ENCODE measurements at regions not wholly inside any gene's neighbourhood (a gene's known extent, or its start where the extent isn't known, plus 50 kb on each side); places are given as distances from the start of the nearest gene placed in this dataset.

DNA sequence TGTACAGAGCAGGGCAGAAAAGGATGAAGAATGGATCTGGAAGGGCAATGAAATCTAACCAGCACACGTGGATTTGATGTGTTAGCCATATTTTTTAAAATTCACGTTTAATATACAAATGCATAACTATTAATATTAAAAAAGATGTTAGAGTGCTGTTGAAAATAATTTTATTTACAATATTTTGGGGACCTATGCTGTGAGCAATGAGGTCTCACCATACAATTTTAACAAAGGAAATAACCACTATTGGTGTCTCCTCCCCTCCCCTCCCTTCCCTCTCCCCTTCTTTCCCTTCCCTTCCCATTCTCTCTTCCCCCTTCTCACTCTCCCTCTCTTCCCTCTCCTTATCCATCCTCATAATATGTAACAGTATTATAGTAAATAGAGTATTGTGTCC, 64.2 kb upstream of the GPR139 start:
- TF ChIP-seq, protein P1, sequence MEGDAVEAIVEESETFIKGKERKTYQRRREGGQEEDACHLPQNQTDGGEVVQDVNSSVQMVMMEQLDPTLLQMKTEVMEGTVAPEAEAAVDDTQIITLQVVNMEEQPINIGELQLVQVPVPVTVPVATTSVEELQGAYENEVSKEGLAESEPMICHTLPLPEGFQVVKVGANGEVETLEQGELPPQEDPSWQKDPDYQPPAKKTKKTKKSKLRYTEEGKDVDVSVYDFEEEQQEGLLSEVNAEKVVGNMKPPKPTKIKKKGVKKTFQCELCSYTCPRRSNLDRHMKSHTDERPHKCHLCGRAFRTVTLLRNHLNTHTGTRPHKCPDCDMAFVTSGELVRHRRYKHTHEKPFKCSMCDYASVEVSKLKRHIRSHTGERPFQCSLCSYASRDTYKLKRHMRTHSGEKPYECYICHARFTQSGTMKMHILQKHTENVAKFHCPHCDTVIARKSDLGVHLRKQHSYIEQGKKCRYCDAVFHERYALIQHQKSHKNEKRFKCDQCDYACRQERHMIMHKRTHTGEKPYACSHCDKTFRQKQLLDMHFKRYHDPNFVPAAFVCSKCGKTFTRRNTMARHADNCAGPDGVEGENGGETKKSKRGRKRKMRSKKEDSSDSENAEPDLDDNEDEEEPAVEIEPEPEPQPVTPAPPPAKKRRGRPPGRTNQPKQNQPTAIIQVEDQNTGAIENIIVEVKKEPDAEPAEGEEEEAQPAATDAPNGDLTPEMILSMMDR (IDR thresholded peaks at IDR 0.05; ENCODE audit: extremely low read depth, missing control alignments): no peak
- no peak for DNase-seq (ENCODE audit: low spot score)

DNA sequence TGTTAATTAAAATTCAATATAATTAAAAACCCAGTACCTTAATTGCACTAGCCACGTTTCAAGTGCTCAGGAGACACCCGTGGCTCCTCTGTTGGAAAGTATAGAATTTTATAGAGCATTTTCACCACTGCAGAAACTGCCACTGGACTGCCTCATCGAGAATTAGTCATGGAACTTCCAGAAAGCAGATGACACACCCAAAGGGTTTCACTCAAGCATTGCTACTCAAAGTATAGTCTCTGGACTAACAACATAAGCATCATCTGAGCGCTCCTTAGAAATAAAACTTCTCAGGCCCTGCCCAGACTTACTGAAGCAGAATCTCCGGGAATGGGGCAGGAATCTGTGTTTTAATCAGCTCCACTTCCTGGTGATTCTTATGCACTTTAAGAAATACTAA, 63.5 kb upstream of the GPR139 start:
- TF ChIP-seq, protein P1 (IDR thresholded peaks at IDR 0.05; ENCODE audit: extremely low read depth, missing control alignments): no peak

DNA sequence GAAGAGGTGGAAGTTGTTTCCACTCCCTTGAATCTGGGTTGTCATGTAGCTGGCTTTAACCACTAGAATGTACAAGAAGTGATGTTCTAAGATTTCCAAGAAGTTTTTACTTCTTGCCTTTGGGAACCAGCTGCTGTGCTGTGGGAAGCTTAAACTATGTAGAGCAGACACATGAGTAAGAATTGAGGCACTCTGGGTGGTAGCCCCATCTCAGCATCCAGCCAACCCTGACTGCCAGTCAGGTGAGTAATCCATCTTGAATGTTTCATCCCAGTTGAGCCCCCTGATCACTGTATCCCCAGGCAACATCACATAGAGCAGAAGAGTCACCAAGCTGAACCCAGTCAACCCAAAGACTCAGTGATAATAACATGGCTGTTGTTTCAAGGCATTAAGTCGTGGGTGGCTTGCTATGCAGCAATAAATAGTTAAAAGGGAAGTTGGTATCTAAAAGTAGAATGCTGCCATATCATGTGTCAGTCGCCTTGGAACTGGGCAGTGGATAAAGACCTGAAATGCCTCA, 62.8 kb upstream of the GPR139 start:
- TF ChIP-seq, protein P1 (IDR thresholded peaks at IDR 0.05; ENCODE audit: extremely low read depth, missing control alignments): no peak
- DNase-seq (ENCODE audit: low spot score): no peak

More for the DNA sequence above, 63.5 kb upstream of the GPR139 start:
- DNase-seq (ENCODE audit: low spot score): no peak

DNA sequence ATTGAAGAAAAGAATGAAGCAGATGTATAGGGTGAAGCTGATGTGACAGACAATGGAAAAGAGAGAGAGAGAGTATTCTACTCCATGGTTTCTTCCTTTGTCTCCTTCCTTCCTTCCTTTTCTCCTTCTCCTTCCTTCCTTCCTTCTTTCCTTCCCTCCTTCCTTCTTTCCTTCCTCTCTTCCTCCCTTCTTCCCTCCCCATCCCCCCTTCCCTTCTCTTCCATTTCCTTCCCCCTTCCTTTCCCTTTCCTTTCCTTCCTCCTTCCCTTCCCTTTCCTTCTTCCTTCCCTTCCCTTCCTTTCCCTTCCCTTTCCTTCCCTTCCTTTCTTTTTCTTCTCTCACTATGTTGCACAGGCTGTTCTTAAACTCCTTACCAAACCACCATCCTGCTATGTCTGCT, 55.7 kb upstream of the GPR139 start:
- TF ChIP-seq, protein P1 (IDR thresholded peaks at IDR 0.05; ENCODE audit: extremely low read depth, missing control alignments): no peak

More for the DNA sequence above, 55.7 kb upstream of the GPR139 start:
- no peak for DNase-seq (ENCODE audit: low spot score)
